Neuronal stem cell (in vitro differentiated cells): ENCODE measurements at regions not wholly inside any gene's neighbourhood (a gene's known extent, or its start where the extent isn't known, plus 50 kb on each side); places are given as distances from the start of the nearest gene placed in this dataset.

Experiments used
- DNase-seq: peaks from one replicate; pipeline ENCODE4 v3.0.0-alpha.2; 2013; ENCODE audit warnings: low spot score
- H2AFZ ChIP-seq: one replicate; pipeline ENCODE4 v1.6.1; 2013; ENCODE audit warnings: mild to moderate bottlenecking, low read length, inconsistent platforms
- H2AK5ac ChIP-seq: 2 replicates; pipeline ENCODE4 v1.6.1; 2013; ENCODE audit warnings: low read depth, mild to moderate bottlenecking, inconsistent platforms, low read length, moderate library complexity, mixed read lengths
- H2BK120ac ChIP-seq: 2 replicates; pipeline ENCODE4 v1.6.1; 2013; ENCODE audit warnings: low read depth, mild to moderate bottlenecking, inconsistent platforms, low read length, moderate library complexity, mixed read lengths
- H2BK12ac ChIP-seq: one replicate; pipeline ENCODE4 v1.6.1; 2013; ENCODE audit warnings: low read length, inconsistent platforms
- H2BK15ac ChIP-seq: 2 replicates; pipeline ENCODE4 v1.6.1; 2013; ENCODE audit warnings: mild to moderate bottlenecking, low read length, inconsistent platforms, mixed read lengths
- H2BK5ac ChIP-seq: one replicate; pipeline ENCODE4 v1.6.1; 2013; ENCODE audit warnings: inconsistent platforms, mild to moderate bottlenecking, low read length, moderate library complexity
- H3K14ac ChIP-seq: one replicate; pipeline ENCODE4 v1.6.1; 2013; ENCODE audit warnings: low read length, inconsistent platforms
- H3K18ac ChIP-seq: 2 replicates; pipeline ENCODE4 v1.6.1; 2013; ENCODE audit warnings: low read length, inconsistent platforms
- H3K23ac ChIP-seq: 2 replicates; pipeline ENCODE4 v1.6.1; 2013; ENCODE audit warnings: low read depth, mild to moderate bottlenecking, mixed read lengths, low read length, inconsistent platforms; ENCODE audit not compliant: poor library complexity
- H3K27ac ChIP-seq: replicated peaks from 3 replicates; pipeline ENCODE4 v1.5.1; 2013; ENCODE audit warnings: low read length, inconsistent platforms
- H3K27me3 ChIP-seq, 3 experiments: 2 replicates each; pipeline ENCODE4 v1.6.1; 2013; ENCODE audit warnings: low read length in 3 of 3, mild to moderate bottlenecking in 2 of 3, inconsistent platforms in 1 of 3, low read depth in 1 of 3, mixed read lengths in 1 of 3, moderate library complexity in 1 of 3; ENCODE audit not compliant: control insufficient read depth in 3 of 3, insufficient read depth in 3 of 3
- H3K36me3 ChIP-seq, 2 donors: replicated peaks in 1 of 2; 2 replicates each; pipeline ENCODE4 v1.6.1; 2013; ENCODE audit warnings: low read length in 2 of 2; ENCODE audit not compliant: control insufficient read depth in 2 of 2, insufficient read depth in 2 of 2
- H3K4ac ChIP-seq: 2 replicates; pipeline ENCODE4 v1.6.1; 2013; ENCODE audit warnings: inconsistent platforms, mild to moderate bottlenecking, low read length, moderate library complexity
- H3K4me1 ChIP-seq, 2 donors: 1 replicate in 1 of 2; 2 replicates in 1 of 2; pipeline ENCODE4 v1.6.1; 2013; ENCODE audit warnings: low read length in 2 of 2, low read depth in 1 of 2; ENCODE audit not compliant: control insufficient read depth in 2 of 2, insufficient read depth in 1 of 2
- H3K4me2 ChIP-seq: one replicate; pipeline ENCODE4 v1.6.1; 2013; ENCODE audit warnings: mild to moderate bottlenecking, low read length, inconsistent platforms; ENCODE audit not compliant: insufficient read depth, poor library complexity, severe bottlenecking
- H3K4me3 ChIP-seq, 2 donors: 2 replicates each; pipeline ENCODE4 v1.5.1; 2013; ENCODE audit warnings: low read length in 2 of 2, mild to moderate bottlenecking in 2 of 2, inconsistent platforms in 1 of 2, moderate library complexity in 1 of 2
- H3K79me1 ChIP-seq: one replicate; pipeline ENCODE4 v1.6.1; 2013; ENCODE audit warnings: low read depth, mild to moderate bottlenecking, inconsistent platforms, low read length, moderate library complexity
- H3K9ac ChIP-seq: one replicate; pipeline ENCODE4 v1.6.1; 2013; ENCODE audit warnings: mild to moderate bottlenecking, low read depth, low read length, inconsistent platforms; ENCODE audit not compliant: poor library complexity
- H3K9me3 ChIP-seq, 2 donors: replicated peaks in 1 of 2; 2 replicates each; pipeline versions ENCODE3 to v1.6.1; 2013; ENCODE audit warnings: low read length in 2 of 2, mild to moderate bottlenecking in 2 of 2, inconsistent platforms in 1 of 2, low read depth in 1 of 2, mixed read lengths in 1 of 2, moderate library complexity in 1 of 2; ENCODE audit not compliant: control insufficient read depth in 2 of 2, insufficient read depth in 1 of 2
- H4K8ac ChIP-seq: one replicate; pipeline ENCODE4 v1.6.1; 2013; ENCODE audit warnings: low read depth, mild to moderate bottlenecking, inconsistent platforms, low read length, moderate library complexity
- H4K91ac ChIP-seq: one replicate; pipeline ENCODE4 v1.6.1; 2013; ENCODE audit warnings: low read length, low read depth, mild to moderate bottlenecking, inconsistent platforms; ENCODE audit not compliant: poor library complexity
- WGBS, 2 donors: extraction: QIAGEN DNeasy Blood & Tissue Kit; methylation state at CpG; one replicate each; pipeline ENCODE4 v1.1.7; 2013; ENCODE audit warnings: missing lambda C conversion rate in 2 of 2, mixed read lengths in 1 of 2; ENCODE audit not compliant: insufficient read length in 2 of 2, insufficient replicate concordance in 1 of 2; ENCODE audit errors: extremely low coverage in 2 of 2; 5-methylcytosine and 5-hydroxymethylcytosine counted together

- Histone ChIP-seq H2AK5ac (no peak overlapping the region), H4K91ac (no peak overlapping the region), H3K79me1 (no peaks in the 10 kb centered on the region), H3K4me3 (no peak overlapping the region), H3K4ac (no peak overlapping the region), H3K27me3 (peaks cover 0 to 4% (median 0%) of the 10 kb centered on the region in 3 experiments), H3K27ac (no peak overlapping the region), H3K4me1 (no peaks in the 10 kb centered on the region), H3K14ac (no peak overlapping the region), H3K36me3 (no peaks in the 10 kb centered on the region), H2AFZ (no peak overlapping the region), H2BK15ac (no peak overlapping the region), H4K8ac (no peak overlapping the region), H2BK5ac (no peak overlapping the region), H3K9me3 (no peaks in the 10 kb centered on the region), H3K18ac (no peak overlapping the region), H3K4me2 (no peak overlapping the region), H3K9ac (no peak overlapping the region), H2BK120ac (no peak overlapping the region), H3K23ac (no peak overlapping the region), H2BK12ac (no peak overlapping the region)
- no CpG with 5 or more reads among the region's 5 CpGs for WGBS, 2 donors
- no peak for DNase-seq
These were observed 256.4 kb downstream of the C1orf94 start for GRCh38 chr1:34433099-34433498.

GRCh38 chr1:34436836-34437235, 260.1 kb downstream of the C1orf94 start:
- DNase-seq: no peak
- no CpG with 5 or more reads among the region's 3 CpGs for WGBS, 2 donors

GRCh38 chr1:34441259-34442069, 264.8 kb downstream of the C1orf94 start:
- Histone ChIP-seq H3K27ac (no peak overlapping the region), H2BK5ac (no peak overlapping the region), H3K18ac (no peak overlapping the region), H2BK12ac (no peak overlapping the region), H2BK15ac (no peak overlapping the region), H4K8ac (no peak overlapping the region), H3K9me3 (no peaks in the 10 kb centered on the region), H3K4me1 (no peaks in the 10 kb centered on the region), H3K36me3 (no peaks in the 10 kb centered on the region), H3K79me1 (no peaks in the 10 kb centered on the region), H3K9ac (no peak overlapping the region), H3K4me3 (no peak overlapping the region), H3K14ac (no peak overlapping the region), H3K4me2 (no peak overlapping the region), H3K27me3 (no peaks in the 10 kb centered on the region), H2AFZ (no peak overlapping the region), H3K23ac (no peak overlapping the region), H2AK5ac (no peak overlapping the region), H2BK120ac (no peak overlapping the region), H3K4ac (no peak overlapping the region), H4K91ac (no peak overlapping the region)
- no peak for DNase-seq
- no CpG with 5 or more reads among the region's 19 CpGs for WGBS, 2 donors

More at GRCh38 chr1:34436836-34437235, 260.1 kb downstream of the C1orf94 start:
- H3K9ac ChIP-seq: no peak overlapping the region
- no peak overlapping the region for H2AK5ac ChIP-seq
- H3K18ac ChIP-seq: no peak overlapping the region
- no peaks in the 10 kb centered on the region for H3K9me3 ChIP-seq
- H4K91ac ChIP-seq: no peak overlapping the region
- H3K27me3 ChIP-seq: peaks cover 0 to 4% (median 0%) of the 10 kb centered on the region in 3 experiments
- H2BK5ac ChIP-seq: no peak overlapping the region
- no peaks in the 10 kb centered on the region for H3K4me1 ChIP-seq
- H3K4me3 ChIP-seq: no peak overlapping the region
- no peak overlapping the region for H2BK15ac ChIP-seq
- no peak overlapping the region for H3K4ac ChIP-seq
- H3K14ac ChIP-seq: no peak overlapping the region
- no peak overlapping the region for H2AFZ ChIP-seq
- H3K4me2 ChIP-seq: no peak overlapping the region
- no peak overlapping the region for H3K23ac ChIP-seq
- H2BK120ac ChIP-seq: no peak overlapping the region
- H4K8ac ChIP-seq: no peak overlapping the region
- H3K27ac ChIP-seq: no peak overlapping the region
- no peaks in the 10 kb centered on the region for H3K36me3 ChIP-seq
- no peaks in the 10 kb centered on the region for H3K79me1 ChIP-seq
- no peak overlapping the region for H2BK12ac ChIP-seq

GRCh38 chr1:34444516-34444915, 267.8 kb downstream of the C1orf94 start:
- no peak overlapping the region for H3K23ac ChIP-seq
- no peak overlapping the region for H3K18ac ChIP-seq
- H2AFZ ChIP-seq: no peak overlapping the region
- H2BK12ac ChIP-seq: no peak overlapping the region
- no peaks in the 10 kb centered on the region for H3K4me1 ChIP-seq
- H2AK5ac ChIP-seq: no peak overlapping the region
- no peak overlapping the region for H4K91ac ChIP-seq
- H3K4me2 ChIP-seq: no peak overlapping the region
- H3K4ac ChIP-seq: no peak overlapping the region
- no peak overlapping the region for H3K14ac ChIP-seq
- H3K9ac ChIP-seq: no peak overlapping the region
- H2BK15ac ChIP-seq: no peak overlapping the region
- no peak overlapping the region for H2BK120ac ChIP-seq
- no peak overlapping the region for H3K27ac ChIP-seq
- no peaks in the 10 kb centered on the region for H3K36me3 ChIP-seq
- no peak for DNase-seq
- no peak overlapping the region for H2BK5ac ChIP-seq
- H3K79me1 ChIP-seq: no peaks in the 10 kb centered on the region
- no peak overlapping the region for H4K8ac ChIP-seq
- no peak overlapping the region for H3K4me3 ChIP-seq
- WGBS, 2 donors: no CpG with 5 or more reads among the region's 2 CpGs
- H3K9me3 ChIP-seq: no peaks in the 10 kb centered on the region
- no peaks in the 10 kb centered on the region for H3K27me3 ChIP-seq
